ENCODE measurements at regions not wholly inside any gene's neighbourhood (a gene's known extent, or its start where the extent isn't known, plus 50 kb on each side); places are given as distances from the start of the nearest gene placed in this dataset.

- DNase-seq (ENCODE audit: low read depth, low spot score) (peak; percentile 57), ATAC-seq (peak; percentile 94)
- TF ChIP-seq CTCF (IDR thresholded peaks at IDR 0.05 in 2 of 3, conservative IDR thresholded peaks at IDR 0.05 in 1 of 3; ENCODE audit: borderline replicate concordance in 1 of 3, insufficient read depth in 1 of 3, low read depth in 2 of 3, low read length in 2 of 3), result peak; percentile 62 to 92 (median 79)
- TF ChIP-seq RAD21 (IDR thresholded peaks at IDR 0.05; ENCODE audit: low read depth), result peak; percentile 89
- 0 out of 2 replicates have a peak, but pooled peaks have one; percentile 17 for TF ChIP-seq CBX3 (IDR thresholded peaks at IDR 0.05; ENCODE audit: low read depth)
- no peak for TF ChIP-seq TCF7L2 (IDR thresholded peaks at IDR 0.05; ENCODE audit: borderline replicate concordance, extremely low read depth, insufficient read depth, insufficient read length)
- no peak for TF ChIP-seq ZFX (IDR thresholded peaks at IDR 0.05)
- POLR2A ChIA-PET, result no interaction called here
- no peaks in the 10 kb centered on the region for H3K27me3 ChIP-seq (ENCODE audit: insufficient read depth, low read length)
- H2AFZ ChIP-seq (ENCODE audit: low read depth, low read length, poor library complexity, severe bottlenecking), result no peak overlapping the region
- H3K36me3 ChIP-seq (ENCODE audit: control insufficient read depth in 1 of 2, insufficient read depth in 2 of 2, low read length in 2 of 2), result no peaks in the 10 kb centered on the region
- intact Hi-C loops (cut with micrococcal nuclease), result loop anchor here (1.0 to 10.0 kb wide), 5 partner anchors 284 to 899 kb away; partner anchors contain the start of gene KLF5
- no peak overlapping the region for H3K9ac ChIP-seq (ENCODE audit: low read length)
- CTCF ChIA-PET, result no interaction called here
- H3K9me2 ChIP-seq (ENCODE audit: insufficient read depth), result no peaks in the 10 kb centered on the region
- H4K20me1 ChIP-seq (ENCODE audit: insufficient read depth), result no peaks in the 10 kb centered on the region
- no peak overlapping the region for H3K4me2 ChIP-seq (ENCODE audit: low read length)
- RAD21 ChIA-PET (ENCODE audit: low non-redundant PET in 1 of 2, low total read pairs in 2 of 2, uncharacterized antibody in 2 of 2, unreplicated experiment in 2 of 2), result no interaction called here
- no peaks in the 10 kb centered on the region for H3K9me3 ChIP-seq (ENCODE audit: control insufficient read depth in 1 of 2, insufficient read depth in 1 of 2, low read depth in 1 of 2, low read length in 2 of 2)
- no peak overlapping the region for H3K27ac ChIP-seq (ENCODE audit: low read depth, low read length)
- BruUV-seq (replicated peaks), result no TSS peak
- H3K4me1 ChIP-seq (ENCODE audit: control insufficient read depth in 1 of 2, insufficient read depth in 2 of 2, low read length in 2 of 2), result no peaks in the 10 kb centered on the region
- no peak overlapping the region for H3K4me3 ChIP-seq (replicated peaks in 1 of 2; ENCODE audit: low read depth in 1 of 2, low read length in 2 of 2)
- no peaks in the 10 kb centered on the region for H3K79me2 ChIP-seq (ENCODE audit: insufficient read depth, low read length)
Observed at GRCh38 chr13:73708393-73708985, 425.7 kb downstream of the KLF12 start.

GRCh38 chr13:73704587-73704986 lies 429.6 kb downstream of the KLF12 start:
- Histone ChIP-seq H3K9me3 (ENCODE audit: control insufficient read depth in 1 of 2, insufficient read depth in 1 of 2, low read depth in 1 of 2, low read length in 2 of 2) (no peaks in the 10 kb centered on the region), H4K20me1 (ENCODE audit: insufficient read depth) (no peaks in the 10 kb centered on the region), H3K27ac (ENCODE audit: low read depth, low read length) (no peak overlapping the region), H3K4me1 (ENCODE audit: control insufficient read depth in 1 of 2, insufficient read depth in 2 of 2, low read length in 2 of 2) (peaks cover under 1 to 2% of the 10 kb centered on the region in 2 experiments; a peak in 3 of 4 replicates), H3K79me2 (ENCODE audit: insufficient read depth, low read length) (no peaks in the 10 kb centered on the region), H3K4me3 (replicated peaks in 1 of 2; ENCODE audit: low read depth in 1 of 2, low read length in 2 of 2) (no peak overlapping the region), H3K9me2 (ENCODE audit: insufficient read depth) (no peaks in the 10 kb centered on the region), H3K36me3 (ENCODE audit: control insufficient read depth in 1 of 2, insufficient read depth in 2 of 2, low read length in 2 of 2) (no peaks in the 10 kb centered on the region), H2AFZ (ENCODE audit: low read depth, low read length, poor library complexity, severe bottlenecking) (no peak overlapping the region), H3K27me3 (ENCODE audit: insufficient read depth, low read length) (no peaks in the 10 kb centered on the region), H3K9ac (ENCODE audit: low read length) (no peak overlapping the region), H3K4me2 (ENCODE audit: low read length) (no peak overlapping the region)
- DNase-seq (ENCODE audit: low read depth, low spot score), result no peak
- no TSS peak for BruUV-seq (replicated peaks)
- CTCF ChIA-PET, result no interaction called here
- no peak for ATAC-seq
- TF ChIP-seq CTCF (IDR thresholded peaks at IDR 0.05 in 2 of 3, conservative IDR thresholded peaks at IDR 0.05 in 1 of 3; ENCODE audit: borderline replicate concordance in 1 of 3, insufficient read depth in 1 of 3, low read depth in 2 of 3, low read length in 2 of 3), result no peak
- TF ChIP-seq FOSL1 (IDR thresholded peaks at IDR 0.05; ENCODE audit: low read depth), result no peak
- no peak for TF ChIP-seq RAD21 (IDR thresholded peaks at IDR 0.05; ENCODE audit: low read depth)
- no peak for TF ChIP-seq SRF (IDR thresholded peaks at IDR 0.05; ENCODE audit: low read depth)
- TF ChIP-seq, protein P1, sequence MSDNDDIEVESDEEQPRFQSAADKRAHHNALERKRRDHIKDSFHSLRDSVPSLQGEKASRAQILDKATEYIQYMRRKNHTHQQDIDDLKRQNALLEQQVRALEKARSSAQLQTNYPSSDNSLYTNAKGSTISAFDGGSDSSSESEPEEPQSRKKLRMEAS (IDR thresholded peaks at IDR 0.05), result no peak
- TF ChIP-seq EZH2 (IDR thresholded peaks at IDR 0.05), result no peak
- no peak for TF ChIP-seq JUND (IDR thresholded peaks at IDR 0.05)
- no peak for TF ChIP-seq YY1 (IDR thresholded peaks at IDR 0.05; ENCODE audit: extremely low read depth, insufficient replicate concordance, low read depth, low read length)
- TF ChIP-seq SIN3A (IDR thresholded peaks at IDR 0.05; ENCODE audit: low read depth), result no peak
- POLR2A ChIA-PET, result no interaction called here
- intact Hi-C loops (cut with micrococcal nuclease), result loop anchor here (10.0 kb wide), 1 partner anchor 280 kb away; no protein-coding TSS in a partner anchor
- RAD21 ChIA-PET (ENCODE audit: low non-redundant PET in 1 of 2, low total read pairs in 2 of 2, uncharacterized antibody in 2 of 2, unreplicated experiment in 2 of 2), result no interaction called here

Measured in HCT116 (cell line).